ENCODE measurements at regions not wholly inside any gene's neighbourhood (a gene's known extent, or its start where the extent isn't known, plus 50 kb on each side); places are given as distances from the start of the nearest gene placed in this dataset.

DNA sequence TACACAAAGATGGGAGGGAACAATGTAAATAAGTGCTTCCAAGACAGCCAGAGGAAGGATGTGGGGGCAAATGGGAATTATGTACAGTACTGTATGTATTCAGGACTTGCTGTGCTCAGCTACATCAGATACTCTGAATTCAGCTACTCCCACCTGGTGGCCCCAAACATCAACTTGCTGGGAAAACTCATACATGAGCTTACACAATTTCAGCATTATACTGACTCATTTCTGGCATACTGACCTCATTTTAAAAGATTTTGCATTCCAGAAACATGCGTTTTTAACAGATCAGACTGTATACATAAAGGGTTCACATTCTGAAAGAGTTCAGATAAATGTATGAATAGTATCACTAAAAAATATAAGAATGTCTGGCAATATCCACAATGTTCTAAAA lies 59.7 kb downstream of the GPX5 start:
- peak overlapping the region; percentile 98 for H3K4me3 Mint-ChIP-seq
- no peaks in the 10 kb centered on the region for H3K9me3 Mint-ChIP-seq
- H3K27me3 Mint-ChIP-seq: no peaks in the 10 kb centered on the region
- no peak for DNase-seq (ENCODE audit: extremely low spot score, unreplicated experiment)
- TF ChIP-seq CTCF (conservative IDR thresholded peaks at IDR 0.05): no peak
- peaks cover 3% of the 10 kb centered on the region for H3K36me3 Mint-ChIP-seq
- H3K27ac Mint-ChIP-seq: no peak overlapping the region
- H3K4me1 Mint-ChIP-seq (ENCODE audit: unreplicated experiment): peaks cover 48% of the 10 kb centered on the region

- TF ChIP-seq CTCF (conservative IDR thresholded peaks at IDR 0.05): no peak
- Mint-ChIP-seq H3K9me3 (no peaks in the 10 kb centered on the region), H3K27me3 (no peaks in the 10 kb centered on the region), H3K27ac (peak overlapping the region; percentile 91), H3K4me3 (peak overlapping the region; percentile 98), H3K36me3 (peaks cover 3% of the 10 kb centered on the region), H3K4me1 (ENCODE audit: unreplicated experiment) (peaks cover 48% of the 10 kb centered on the region)
- DNase-seq (ENCODE audit: extremely low spot score, unreplicated experiment): no peak
These were observed 60.6 kb downstream of the GPX5 start for GRCh38 chr6:28586324-28586723.

DNA sequence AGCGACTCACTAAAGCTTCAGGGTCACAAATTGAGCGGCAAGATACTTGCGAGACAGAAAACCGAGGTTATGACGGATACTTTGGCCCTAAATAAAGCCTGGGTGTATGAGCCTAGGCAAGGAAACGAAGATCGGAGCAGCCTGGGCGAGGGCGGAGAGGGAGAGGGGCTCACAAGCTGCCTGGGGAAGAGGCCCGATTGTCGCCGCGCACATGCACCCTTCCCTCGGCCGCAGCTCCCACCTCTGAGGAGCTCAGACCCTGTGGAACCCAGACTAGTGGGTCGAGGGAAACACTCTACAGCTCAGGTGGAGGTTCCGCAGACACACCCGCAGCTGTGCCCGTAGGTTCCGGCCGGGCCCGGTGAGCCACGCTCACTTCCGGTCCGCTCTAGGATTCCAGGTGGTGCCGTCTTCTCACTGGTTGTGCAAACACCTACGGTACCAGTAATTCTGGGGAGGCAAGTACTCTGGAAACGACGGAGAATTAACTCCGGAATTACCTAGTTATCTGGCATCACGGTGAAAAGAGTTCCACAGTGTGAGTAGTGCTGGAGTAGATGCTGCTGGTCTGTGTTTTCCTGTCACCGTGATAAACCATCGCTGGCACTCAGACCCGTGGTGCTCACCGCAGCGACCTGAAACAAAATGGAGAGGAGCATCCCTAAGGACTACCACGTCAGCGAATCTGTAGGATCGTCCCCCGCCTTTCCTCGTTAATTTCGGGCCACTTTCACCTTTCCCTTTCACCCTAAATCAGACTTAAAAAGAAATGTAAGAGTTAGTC lies 61.5 kb downstream of the GPX5 start:
- DNase-seq (ENCODE audit: extremely low spot score, unreplicated experiment): peak; percentile 80
- Mint-ChIP-seq H3K27ac (peak overlapping the region; percentile 91), H3K9me3 (no peaks in the 10 kb centered on the region), H3K36me3 (peaks cover 2% of the 10 kb centered on the region), H3K27me3 (peaks cover 4% of the 10 kb centered on the region), H3K4me3 (peak overlapping the region; percentile 98), H3K4me1 (ENCODE audit: unreplicated experiment) (peaks cover 48% of the 10 kb centered on the region)
- no peak for TF ChIP-seq CTCF (conservative IDR thresholded peaks at IDR 0.05)

GRCh38 chr6:28587746-28588075 lies 62.0 kb downstream of the GPX5 start:
- H3K4me1 Mint-ChIP-seq (ENCODE audit: unreplicated experiment): peaks cover 48% of the 10 kb centered on the region
- DNase-seq (ENCODE audit: extremely low spot score, unreplicated experiment): no peak
- TF ChIP-seq CTCF (conservative IDR thresholded peaks at IDR 0.05): no peak

DNA sequence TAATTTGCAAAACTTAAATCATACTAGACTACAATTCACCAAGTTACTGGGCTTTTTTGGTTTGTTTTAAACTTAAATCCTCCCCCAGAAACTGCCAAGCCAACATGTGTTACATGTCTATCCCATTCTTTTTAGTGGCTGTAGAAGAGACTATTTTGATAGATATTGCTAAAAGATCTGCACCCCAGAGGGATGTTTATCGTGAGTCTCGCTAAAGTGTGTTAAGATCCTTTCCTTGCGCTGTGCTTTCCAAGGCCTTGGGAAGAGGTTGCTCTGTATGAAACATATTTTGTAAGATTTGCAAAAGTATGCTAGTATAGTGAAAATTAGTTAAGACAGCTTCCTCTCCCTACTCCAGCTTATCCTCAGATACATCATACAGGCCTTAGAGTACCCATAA lies 63.0 kb downstream of the GPX5 start:
- no peak for DNase-seq (ENCODE audit: extremely low spot score, unreplicated experiment)
- peaks cover 7% of the 10 kb centered on the region for H3K27me3 Mint-ChIP-seq
- H3K27ac Mint-ChIP-seq: peak overlapping the region; percentile 84
- TF ChIP-seq CTCF (conservative IDR thresholded peaks at IDR 0.05): no peak
- H3K4me1 Mint-ChIP-seq (ENCODE audit: unreplicated experiment): peaks cover 47% of the 10 kb centered on the region
- peak overlapping the region; percentile 83 for H3K4me3 Mint-ChIP-seq
- no peaks in the 10 kb centered on the region for H3K36me3 Mint-ChIP-seq
- no peaks in the 10 kb centered on the region for H3K9me3 Mint-ChIP-seq

More at GRCh38 chr6:28587746-28588075, 62.0 kb downstream of the GPX5 start:
- H3K4me3 Mint-ChIP-seq: peak overlapping the region; percentile 98
- no peaks in the 10 kb centered on the region for H3K36me3 Mint-ChIP-seq
- H3K9me3 Mint-ChIP-seq: no peaks in the 10 kb centered on the region
- peak overlapping the region; percentile 91 for H3K27ac Mint-ChIP-seq
- peaks cover 7% of the 10 kb centered on the region for H3K27me3 Mint-ChIP-seq

Measured in type B pancreatic cell (in vitro differentiated cells).